ENCODE measurements at regions not wholly inside any gene's neighbourhood (a gene's known extent, or its start where the extent isn't known, plus 50 kb on each side); places are given as distances from the start of the nearest gene placed in this dataset.
"Not testable (repeated sequence)": the region's sequence is repeated elsewhere in the genome, so short reads cannot be mapped to it uniquely, and the experiment has no call there.

DNA sequence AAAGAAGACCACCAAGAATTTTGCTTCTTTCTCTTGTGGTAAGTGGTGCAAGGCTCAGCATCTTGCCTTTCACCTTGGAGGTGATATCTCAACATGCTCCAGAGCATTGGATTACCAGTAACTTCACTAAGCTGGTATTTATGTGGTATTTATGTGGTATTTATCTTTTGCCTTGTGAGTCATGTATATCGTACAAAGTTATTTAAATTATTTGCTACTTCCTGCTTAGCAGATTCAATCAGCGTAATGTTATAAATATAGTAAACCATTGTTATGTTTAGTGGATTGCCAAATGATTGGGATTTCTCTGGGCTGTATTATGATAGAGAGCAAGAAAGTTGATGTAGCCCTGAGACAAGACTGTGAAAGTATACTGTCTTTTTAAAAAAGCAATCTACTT, 366.4 kb downstream of the IPO8 start:
- no peak for DNase-seq

DNA sequence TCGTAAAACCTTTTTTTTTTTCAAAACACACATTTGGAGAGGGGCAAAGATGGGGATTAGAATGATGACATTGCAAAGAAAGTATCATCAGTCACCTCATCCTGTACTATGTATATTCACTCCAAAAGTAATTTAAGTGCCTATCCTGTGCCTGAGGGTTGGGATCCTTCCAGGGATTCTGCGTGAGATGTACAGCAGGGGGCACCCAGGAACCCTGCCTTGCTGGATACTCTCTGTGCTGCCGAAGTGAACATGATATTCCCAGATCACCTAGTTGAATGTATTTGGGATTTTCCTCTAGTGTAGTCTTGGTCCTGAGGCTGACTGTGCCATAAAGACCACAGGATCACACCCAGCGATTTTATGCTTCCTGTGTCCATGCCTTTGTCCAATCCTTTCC, 372.7 kb downstream of the IPO8 start:
- DNase-seq: no peak

DNA sequence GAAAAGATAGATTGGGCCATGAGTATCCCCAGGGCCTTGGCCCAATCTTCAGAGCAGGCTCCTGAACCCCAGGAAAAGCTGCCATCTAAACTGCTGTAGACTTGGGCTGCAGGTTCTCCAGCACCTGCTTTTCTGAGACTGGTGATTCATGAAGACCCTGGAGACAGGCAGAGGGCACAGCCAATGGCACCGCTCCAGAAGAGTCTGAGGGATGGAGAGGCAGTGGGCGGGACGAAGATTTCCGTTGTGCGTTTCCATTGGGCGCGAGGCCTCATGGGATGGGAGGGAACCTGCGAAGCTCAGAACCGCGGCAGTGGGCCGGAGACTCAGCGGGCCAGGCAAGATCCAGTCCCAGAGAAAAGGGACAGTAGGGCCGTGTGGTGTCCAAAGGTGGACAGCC, 375.1 kb downstream of the IPO8 start:
- no peak for DNase-seq

DNA sequence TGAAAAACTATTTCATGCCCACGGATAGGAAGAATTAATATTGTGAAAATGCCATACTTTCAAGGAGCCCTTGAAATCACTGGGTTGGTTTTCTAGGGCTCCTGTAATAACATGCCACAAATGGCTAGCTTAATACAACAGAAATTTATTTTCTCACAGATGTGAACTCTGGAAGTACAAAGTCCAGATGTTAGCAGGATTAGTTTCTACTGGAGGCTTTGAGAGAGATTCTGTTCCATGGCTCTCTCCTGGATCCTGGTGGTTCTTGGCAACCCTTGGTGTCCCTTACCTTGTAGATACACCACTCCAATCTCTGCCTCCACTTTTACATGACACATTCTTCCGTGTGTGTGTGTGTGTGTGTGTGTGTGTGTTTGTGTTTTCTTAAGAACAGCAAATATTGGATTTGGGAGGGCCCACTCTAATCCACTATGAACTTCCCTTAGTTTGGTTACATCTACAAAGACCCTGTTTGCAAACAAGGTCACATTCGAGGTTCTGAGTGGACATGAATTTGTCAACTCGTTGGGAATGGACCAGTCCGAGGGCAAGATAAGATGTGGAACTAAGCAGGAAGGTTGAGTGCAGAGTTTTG, 381.1 kb downstream of the IPO8 start:
- no peak for DNase-seq

DNA sequence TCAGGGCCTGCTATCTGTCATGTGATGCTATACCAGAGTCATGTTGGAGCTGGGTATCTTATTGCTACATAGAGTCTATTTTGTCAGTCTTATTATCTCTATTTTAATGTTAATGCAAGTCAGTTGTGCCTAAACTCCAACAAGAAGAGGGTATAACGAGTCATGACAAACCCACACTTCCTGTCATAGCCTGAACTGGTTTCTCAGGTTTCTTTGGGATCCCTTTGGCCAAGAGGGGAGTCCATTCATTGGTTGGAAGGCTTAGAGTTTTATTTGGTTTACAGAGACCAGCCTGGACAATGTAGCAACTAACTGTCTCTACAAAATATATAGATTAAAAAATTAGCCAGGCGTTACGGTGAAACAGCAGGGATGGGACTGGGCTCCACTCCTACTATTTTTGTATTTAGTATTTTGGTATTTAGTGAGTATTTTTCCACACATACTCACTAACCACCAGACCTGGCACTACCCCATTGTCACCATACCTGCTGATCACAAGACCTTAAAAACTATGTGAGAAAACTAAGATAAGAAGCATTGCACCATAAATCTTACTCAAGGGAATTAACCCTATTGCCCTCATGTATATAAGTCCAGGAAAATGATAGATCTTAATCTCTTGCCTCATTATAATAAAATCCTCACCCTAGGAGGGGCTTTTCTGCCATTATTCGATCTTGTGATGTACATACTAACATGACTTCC, 387.5 kb downstream of the IPO8 start:
- DNase-seq: no peak

DNA sequence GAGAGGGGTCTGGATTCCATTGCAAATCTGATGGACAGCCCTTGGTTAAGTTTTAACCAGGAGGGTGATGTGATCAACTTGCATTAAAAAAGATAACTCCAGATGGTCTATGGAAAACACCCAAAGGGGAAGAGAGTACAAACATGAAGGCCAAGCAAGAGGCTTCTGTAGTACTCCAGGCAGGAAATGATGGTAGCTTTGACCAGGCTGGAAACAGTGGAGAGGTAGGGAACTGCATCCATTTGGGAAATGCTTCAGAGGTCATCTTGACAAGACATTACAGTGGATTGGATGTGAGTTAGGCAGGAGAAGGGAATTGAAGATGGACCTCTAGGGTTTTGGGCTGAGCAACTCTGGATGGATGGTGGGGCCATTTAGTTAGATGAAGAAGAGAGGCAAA, 391.1 kb downstream of the IPO8 start:
- DNase-seq: no peak

DNA sequence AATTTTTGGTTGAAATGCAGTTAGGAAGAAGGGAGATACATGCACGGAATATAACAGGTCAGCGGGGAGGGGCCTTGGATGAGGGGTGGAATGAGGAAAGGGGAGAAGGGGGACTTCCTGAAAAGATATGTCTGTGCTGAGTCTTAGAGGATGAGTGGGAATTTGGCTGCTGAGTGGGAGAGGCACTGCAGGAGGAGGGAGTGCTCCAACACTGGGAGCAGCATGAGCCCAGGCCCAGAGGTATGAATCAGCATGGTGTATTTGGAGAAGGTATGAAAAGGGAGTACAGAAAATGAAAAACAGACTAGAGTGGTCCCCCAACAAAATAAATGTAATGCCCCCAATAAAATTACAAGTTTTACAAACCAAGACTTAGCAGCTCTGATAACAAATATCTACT, 394.4 kb downstream of the IPO8 start:
- no peak for DNase-seq

DNA sequence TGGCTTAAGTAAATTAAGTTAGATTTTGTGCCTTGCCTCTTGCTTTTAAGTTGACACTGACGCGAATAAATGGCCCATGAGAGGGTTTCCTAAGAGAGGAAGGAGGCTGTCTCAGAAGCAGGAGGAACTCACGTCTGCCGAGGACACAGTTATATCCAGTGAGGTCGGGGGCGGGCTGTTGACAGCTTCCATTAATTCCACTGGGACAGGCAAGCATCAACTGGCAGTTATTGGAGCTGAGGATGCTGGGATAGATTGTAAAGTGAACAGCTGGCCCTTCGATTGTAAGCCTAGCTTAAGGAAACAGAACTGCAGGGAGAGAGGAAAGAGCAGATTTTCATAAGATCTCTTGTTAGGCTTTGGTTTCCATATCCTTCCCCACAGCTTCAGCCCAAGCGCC, 399.2 kb downstream of the IPO8 start:
- DNase-seq: no peak

DNA sequence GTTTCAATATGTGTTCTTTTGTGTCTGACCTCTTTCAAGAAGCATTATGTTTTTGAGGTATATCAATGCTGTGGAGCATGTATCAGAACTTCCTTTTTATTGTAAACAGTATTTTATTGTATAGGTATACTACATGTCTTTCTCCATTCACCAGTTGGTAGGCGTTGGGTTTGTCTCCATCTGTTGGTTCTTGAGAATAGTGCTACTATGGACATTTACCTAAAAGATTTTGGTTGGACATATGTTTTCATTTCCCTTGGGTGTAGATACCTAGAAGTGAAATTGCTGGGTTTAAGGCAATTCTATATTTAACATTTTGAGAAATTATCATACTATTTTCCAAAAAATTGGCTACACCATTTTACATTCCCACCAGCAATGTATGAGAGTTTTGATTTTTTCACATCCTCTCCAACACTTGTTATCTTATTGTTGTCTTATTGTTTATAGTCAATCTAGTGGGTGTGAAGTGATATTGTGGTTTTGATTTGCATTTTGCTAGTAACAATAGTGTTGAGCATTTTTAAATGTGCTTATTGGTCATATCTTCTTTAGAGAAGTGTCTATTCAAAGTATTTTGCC, 409.2 kb downstream of the IPO8 start:
- DNase-seq: no peak

DNA sequence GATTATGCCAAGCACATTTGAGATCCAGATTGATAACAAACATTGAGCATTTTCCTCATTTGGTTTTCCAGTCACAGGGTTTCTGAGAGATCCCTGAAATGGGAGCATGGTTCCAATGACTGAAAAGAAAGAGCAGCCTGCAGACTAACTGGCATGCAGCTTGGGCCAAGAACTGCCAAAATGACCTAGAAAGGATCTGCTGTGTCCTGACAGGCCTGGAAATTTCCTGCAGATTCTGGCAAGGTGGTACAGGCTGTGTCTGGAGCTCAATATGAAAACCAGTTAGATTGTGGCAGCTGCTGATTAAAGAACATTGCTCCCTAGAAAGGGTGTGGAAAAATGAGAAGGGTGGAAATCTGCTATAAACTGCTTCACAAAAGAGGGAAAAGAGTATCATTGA, 417.3 kb downstream of the IPO8 start:
- DNase-seq: no peak

DNA sequence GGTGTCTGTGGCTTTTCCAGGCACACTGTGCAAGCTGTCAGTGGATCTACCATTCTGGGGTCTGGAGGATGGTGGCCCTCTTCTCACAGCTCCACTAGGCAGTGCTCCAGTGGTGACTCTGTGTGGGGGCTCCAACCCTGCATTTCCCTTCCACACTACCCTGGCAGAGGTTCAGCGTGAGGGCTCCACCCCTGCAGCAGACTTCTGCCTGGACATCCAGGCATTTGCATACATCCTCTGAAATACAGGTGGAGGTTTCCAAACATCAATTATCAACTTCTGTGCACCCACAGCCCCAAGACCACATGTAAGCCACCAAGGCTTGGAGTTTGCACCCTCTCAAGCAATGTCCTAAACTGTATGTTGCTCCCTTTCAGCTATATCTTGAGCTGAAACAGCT, 423.2 kb downstream of the IPO8 start:
- DNase-seq: not testable (repeated sequence)

DNA sequence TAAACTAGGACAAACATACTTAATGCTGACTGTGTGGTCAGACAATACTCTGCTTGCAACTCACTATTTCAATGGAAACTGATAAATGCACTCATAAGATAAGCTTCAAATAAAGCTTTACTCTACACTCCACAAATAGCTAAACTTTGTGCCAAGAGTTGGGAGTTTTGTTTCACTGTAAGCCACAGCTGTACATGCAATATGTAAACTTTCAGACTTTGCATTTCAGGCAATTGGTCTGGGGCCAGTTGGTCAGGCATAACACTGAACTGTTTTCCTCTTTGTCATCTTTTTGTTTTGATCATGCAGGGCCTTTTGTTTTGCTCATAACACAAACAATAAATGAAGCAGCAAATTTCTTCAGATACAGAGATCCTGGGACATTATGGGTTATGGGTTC, 426.2 kb downstream of the IPO8 start:
- no peak for DNase-seq

DNA sequence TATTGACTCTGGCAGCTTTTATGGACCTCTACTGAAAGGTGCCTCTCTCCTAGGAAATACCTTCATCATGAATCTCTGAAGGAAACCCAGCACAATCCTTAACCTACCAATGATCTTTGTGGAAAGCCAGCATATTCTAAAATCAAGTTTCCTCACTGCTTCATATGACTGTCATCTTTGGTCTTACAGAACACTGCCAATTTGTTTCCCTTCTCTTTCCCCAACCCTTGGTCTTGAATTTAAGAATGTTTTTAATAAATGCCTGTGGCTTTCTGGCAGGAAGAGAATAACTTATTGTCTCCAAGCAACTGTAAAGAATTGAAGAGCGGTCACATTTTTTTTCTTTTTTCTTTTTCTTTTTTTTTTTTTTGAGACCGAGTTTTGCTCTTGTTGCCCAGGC, 427.6 kb downstream of the IPO8 start:
- no peak for DNase-seq

DNA sequence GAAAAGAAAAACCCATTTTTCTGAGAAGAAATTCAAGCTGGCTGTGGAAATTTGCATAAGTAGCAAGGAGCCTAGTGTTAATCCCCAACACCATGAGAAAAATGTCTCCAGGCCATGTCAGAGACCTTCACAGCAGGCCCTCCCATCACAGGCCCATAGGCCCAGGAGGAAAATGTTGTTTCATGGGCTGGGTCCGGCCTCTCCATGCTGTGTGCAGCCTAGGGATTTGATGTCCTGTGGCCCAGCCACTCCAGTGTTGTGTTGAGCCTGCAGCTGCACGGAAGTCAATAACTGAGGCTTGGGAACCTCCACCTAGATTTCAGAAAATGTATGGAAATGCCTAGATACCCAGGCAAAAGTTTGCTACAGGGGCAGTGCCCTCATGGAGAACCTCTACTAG, 432.2 kb downstream of the IPO8 start:
- DNase-seq: no peak

DNA sequence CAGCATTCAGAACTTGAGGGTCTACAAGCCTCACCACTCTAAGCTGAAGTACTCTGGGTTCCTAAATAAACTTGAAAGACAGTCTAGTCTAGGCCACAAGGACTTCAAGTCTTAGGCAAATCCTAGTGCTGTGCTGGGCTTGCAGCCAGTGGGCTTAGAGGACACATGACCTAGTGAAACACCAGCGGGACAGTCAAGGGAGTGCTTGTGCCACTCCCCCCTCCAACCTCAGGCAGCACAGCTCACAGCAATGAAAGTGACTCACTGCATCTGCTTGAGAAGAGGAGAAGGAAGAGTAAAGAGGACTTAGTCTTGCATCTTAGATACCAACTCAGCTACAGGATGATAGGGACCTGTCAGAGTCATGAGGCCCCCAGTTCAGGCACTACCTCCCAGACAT, 438.1 kb downstream of the IPO8 start:
- DNase-seq: no peak

DNA sequence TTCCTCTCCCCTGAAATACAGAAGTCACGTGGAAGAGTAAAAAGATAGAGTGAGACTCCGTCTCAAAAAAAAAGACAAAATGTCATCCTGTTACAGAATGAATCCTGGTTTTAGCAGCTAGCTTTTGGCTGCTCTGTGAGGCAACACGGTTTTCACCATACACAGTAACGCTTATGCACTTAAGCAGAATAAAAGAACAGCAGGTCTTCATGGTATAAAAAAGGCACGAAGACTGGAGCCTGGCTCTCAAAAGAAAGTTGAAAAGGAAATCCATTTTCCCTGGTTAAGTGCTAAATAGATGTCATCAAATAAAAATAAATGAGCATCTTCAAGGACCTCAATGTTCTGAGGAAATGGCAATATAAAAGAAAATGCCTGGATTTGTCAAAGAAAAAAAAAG, 444.1 kb downstream of the IPO8 start:
- no peak for DNase-seq

DNA sequence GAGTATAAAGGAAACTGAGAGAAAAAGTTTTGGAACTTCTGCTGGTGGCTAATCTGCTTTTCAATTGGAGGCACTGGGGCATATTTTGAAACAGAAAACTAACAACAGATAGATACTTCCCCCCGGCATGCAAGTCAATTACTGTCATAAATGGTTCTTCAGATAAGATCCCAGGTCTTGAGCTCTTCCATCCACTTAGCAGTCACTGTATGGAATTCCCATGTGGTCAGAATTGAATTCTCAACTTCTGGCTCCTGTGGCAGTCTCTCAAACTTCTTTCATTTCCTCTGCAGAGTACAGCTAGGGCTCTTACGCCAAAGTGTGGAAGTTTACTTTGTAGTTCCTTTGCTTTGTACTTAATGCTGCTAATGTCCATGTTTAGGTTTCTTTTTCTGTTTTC, 452.2 kb downstream of the IPO8 start:
- DNase-seq: no peak

DNA sequence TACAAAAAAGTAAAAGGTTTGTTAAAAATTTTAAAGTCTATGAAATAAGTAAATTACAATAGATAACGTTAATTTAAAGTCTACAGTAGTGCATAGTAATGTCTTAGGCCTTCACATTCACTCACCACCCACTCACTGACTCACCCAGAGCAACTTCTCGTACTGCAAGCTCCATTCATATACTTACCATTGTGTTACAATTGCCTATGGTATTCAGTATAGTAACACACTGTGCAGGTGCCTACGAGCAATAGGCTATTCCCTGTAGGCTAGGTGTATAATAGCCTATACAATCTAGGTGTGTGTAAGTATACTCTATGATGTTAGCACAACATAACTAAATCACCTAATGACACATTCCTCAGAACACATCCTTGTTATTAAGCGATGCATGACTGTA, 435.3 kb upstream of the TMTC1 start:
- no peak for DNase-seq

DNA sequence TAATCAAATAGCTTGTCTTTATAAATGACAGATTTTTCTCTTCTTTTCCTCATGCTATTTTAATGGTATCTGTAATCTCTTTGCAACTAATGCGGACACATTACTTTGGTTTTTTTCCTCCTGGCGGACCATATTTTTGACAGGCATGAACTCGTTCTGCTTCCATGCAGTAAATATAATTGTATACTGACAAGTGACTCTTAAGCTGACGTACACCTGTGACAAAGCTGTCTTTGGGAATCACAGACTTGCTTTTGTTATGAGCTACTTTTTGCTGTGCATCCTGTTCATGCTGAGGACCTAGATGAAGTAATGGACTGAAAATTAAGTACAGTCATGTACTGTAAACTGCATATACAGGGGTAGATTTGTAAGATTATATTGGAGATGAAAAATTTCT, 434.3 kb upstream of the TMTC1 start:
- no peak for DNase-seq

DNA sequence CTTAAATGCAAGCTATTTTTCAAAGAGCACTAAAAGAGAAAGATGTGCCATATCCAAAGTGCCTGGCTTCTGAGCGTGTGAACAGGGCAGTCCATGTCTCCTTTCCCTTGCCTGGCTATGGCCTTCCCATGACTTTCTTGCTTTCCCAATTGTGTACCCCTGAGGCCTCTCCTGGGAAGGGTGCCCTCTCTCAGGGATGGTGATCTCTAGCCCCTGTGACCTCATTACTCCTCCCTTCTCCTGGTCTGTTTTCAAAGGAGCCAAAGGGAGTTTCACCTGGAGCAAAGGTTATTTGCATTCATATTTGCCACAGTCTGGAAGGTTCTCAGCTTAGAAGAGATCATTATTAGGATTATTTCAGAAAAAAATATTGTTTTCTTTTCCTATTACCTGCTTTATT, 429.4 kb upstream of the TMTC1 start:
- no peak for DNase-seq

DNA sequence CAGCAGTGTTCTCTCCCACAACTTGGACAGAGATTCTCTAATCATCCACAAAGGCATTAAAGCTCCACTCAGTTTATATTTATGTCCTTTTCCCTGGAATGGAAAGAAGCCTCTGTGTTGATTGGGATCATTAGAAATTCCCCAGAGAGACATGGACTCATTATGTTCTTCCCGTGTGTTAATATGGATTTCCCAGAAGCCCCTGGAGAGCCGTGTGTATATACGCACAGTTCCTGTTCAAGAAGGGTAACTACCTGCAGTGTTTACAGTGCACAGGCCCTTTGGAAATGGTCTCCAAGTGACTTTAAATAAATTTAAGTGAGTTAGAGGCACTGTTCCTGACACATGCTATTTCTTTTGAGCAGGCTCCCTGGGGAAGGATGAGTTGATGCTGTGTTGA, 428.0 kb upstream of the TMTC1 start:
- no peak for DNase-seq

DNA sequence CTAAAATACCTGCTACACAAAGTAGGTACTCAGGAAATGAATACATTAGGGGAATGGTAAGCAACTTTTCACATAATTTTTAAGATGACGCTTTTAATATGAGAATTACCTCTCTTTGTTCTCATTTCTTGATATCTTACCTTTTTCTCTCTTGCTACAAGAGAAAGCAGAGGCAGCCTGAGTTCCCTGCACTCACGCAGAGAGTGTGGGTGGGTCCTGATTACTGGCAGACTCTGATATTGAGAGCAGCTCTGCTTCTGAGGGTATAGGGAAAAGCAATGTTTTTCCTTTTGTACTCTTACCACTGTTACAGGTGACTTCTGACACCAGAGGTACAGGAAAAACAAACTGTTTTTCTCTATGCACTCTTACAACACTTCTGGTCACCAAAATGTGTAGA, 420.2 kb upstream of the TMTC1 start:
- DNase-seq: no peak

DNA sequence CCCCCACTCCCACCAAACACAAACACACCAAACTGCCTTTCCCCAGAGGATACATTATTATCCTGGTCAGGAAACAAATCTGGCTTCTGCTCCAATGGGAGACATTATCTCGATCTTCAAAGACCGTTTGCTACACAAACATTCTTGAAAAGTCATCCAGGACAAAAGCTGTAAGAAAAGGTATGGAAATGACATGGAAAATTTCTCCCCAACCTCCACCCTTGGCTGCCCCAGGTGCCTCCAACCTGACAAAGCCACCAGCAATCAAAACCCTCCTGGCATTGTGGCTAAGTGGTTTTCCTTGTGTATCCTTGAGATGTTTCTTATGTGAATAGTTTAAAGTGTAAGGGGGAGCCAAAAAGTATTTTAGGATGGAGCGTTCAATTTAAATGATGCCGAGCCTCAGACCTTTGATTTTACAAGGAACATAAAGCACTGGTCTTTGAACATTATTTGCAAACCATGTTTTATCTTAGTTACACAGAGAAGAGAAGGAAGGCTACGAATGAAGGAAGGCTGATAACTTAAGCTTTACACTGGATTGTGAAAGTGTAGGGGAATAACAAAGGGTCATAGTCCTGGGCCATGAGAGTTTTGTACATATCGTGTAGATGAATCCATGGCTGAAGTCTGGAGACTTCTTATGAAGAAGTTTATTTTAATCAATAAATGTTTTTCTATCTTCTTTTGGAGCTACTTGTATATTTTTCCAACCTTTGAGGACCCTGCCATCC, 418.9 kb upstream of the TMTC1 start:
- no peak for DNase-seq

Measured in inflammatory macrophage treated with lipopolysaccharide for 1 hour (primary cell).